ENCODE measurements at regions not wholly inside any gene's neighbourhood (a gene's known extent, or its start where the extent isn't known, plus 50 kb on each side); places are given as distances from the start of the nearest gene placed in this dataset.
"Not testable (repeated sequence)": the region's sequence is repeated elsewhere in the genome, so short reads cannot be mapped to it uniquely, and the experiment has no call there.

DNA sequence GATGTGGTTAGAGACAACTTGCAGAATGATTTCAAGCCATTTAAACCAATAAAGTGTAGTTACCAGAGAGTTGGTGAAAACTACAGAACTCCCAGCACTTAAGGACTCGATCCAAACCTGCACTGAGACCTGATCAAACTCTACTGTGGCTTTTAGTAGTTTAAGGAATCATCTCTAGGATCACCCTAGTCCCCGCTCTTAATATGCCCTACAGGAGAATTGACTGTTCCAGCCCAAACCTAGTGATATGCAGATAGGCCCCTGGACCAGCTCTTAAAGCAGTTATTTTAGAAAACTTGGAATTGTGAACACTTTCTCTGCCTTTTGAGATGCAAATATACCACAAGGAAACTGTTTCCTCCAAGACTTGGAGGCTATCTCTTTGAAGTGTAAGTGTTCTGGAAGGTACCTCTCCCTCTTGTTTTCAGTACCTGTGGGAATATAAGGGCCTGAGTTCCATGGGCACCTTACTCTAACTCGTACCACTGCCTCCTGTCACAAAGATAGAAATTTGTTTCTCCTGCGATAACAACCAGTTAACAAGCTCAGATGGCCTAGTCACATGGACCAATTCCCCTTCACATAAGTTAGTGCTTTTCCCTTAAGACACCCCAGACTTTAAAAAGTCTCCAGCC lies 1367.2 kb upstream of the SLC39A10 start:
- H3K4me3 ChIP-seq (ENCODE audit: low read depth, low read length): no peak overlapping the region
- no peak for DNase-seq (ENCODE audit: low read depth)
- TF ChIP-seq, protein P1, sequence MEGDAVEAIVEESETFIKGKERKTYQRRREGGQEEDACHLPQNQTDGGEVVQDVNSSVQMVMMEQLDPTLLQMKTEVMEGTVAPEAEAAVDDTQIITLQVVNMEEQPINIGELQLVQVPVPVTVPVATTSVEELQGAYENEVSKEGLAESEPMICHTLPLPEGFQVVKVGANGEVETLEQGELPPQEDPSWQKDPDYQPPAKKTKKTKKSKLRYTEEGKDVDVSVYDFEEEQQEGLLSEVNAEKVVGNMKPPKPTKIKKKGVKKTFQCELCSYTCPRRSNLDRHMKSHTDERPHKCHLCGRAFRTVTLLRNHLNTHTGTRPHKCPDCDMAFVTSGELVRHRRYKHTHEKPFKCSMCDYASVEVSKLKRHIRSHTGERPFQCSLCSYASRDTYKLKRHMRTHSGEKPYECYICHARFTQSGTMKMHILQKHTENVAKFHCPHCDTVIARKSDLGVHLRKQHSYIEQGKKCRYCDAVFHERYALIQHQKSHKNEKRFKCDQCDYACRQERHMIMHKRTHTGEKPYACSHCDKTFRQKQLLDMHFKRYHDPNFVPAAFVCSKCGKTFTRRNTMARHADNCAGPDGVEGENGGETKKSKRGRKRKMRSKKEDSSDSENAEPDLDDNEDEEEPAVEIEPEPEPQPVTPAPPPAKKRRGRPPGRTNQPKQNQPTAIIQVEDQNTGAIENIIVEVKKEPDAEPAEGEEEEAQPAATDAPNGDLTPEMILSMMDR (IDR thresholded peaks at IDR 0.05; ENCODE audit: insufficient read depth, low read depth, low read length): no peak

DNA sequence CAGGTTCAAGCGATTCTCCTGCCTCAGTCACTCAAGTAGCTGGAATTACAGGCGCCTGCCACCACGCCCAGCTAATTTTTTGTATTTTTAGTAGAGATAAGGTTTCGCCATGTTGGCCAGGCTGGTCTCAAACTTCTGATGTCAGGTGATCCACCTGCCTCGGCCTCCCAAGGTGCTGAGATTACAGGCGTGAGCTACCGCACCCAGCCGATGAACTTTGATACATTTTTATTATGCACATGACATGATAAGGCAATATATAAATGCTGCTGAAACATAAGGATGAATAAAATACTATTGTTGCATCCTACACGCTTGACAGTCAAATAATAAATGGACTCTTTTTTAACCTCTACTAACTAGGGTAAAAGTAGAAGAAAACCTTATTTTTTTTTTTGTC lies 1380.4 kb upstream of the SLC39A10 start:
- not testable (repeated sequence) for H3K4me3 ChIP-seq (ENCODE audit: low read depth, low read length); DNase-seq (ENCODE audit: low read depth)

DNA sequence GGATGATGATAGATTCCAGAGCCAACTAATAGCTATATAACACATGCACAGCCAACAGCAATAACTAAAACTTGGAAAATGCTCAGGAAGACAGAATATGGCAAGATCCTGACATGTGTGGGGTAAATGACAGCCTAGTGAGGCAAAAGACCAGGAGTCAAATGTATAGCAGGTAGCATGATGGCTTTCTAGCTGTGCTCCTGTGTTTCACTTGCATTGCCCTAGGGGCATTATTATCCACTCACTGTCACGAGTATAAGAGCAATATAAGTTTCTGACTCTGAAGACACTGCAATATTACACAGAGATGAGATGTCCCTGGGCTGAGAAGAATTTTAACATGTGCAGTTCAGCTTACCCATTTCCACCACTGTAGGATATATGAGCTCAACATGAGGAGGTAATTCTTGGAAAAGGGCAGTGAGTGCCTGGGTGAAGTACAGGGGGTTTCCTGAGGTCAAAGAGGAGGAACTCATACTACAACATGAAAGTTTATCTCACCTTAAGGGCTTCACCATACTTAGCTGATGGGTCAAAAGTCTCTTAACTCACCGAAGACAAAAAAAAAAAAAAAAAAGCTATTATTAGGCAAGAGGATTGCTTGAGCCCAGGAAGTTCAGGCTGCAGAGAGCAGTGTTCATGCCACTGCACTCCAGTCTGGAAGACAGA lies 1385.6 kb upstream of the SLC39A10 start:
- no peak for DNase-seq (ENCODE audit: low read depth)
- TF ChIP-seq, protein P1 (IDR thresholded peaks at IDR 0.05; ENCODE audit: insufficient read depth, low read depth, low read length): no peak
- H3K4me3 ChIP-seq (ENCODE audit: low read depth, low read length): no peak overlapping the region

DNA sequence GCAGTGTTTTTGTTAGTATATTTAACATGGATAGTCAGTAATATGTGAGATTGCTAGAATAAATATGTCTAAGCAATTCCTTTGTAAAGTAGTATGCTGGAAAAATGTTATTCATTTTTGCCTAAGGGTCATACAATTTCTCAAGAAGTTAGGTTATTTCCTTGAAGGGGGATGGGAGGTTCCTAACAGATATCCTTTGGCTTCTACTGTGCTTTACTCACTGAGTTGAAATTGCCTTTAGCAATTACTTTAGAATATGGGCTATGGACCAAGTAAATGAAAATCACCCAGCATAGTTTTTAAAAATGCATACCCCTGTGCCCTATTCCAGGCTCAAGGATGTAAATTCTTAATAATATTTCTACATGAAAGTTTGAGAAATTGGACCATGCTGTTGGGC lies 1386.4 kb upstream of the SLC39A10 start:
- H3K4me3 ChIP-seq (ENCODE audit: low read depth, low read length): no peak overlapping the region
- TF ChIP-seq, protein P1 (IDR thresholded peaks at IDR 0.05; ENCODE audit: insufficient read depth, low read depth, low read length): no peak
- DNase-seq (ENCODE audit: low read depth): no peak

DNA sequence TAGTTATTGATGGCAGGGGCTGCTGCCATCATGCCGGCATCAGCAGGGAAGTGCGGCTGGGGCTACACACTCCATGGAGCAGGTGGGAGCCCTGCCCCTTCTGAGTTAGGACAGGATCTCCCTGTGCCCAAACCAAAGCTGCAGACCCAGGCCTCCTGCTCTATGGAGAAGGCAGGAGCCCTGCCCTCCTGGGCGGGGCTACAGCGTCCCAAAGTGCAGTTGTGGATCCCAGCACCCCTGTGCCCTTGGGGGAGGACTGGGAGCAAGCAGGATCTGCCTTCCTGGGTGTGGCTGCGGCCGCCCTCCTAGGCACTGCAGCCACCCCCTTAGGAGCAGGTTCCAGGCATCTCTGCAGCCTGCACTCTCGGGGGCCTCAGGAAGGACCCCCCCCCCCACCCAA lies 1392.4 kb upstream of the SLC39A10 start:
- no peak for DNase-seq (ENCODE audit: low read depth)
- TF ChIP-seq, protein P1 (IDR thresholded peaks at IDR 0.05; ENCODE audit: insufficient read depth, low read depth, low read length): no peak

DNA sequence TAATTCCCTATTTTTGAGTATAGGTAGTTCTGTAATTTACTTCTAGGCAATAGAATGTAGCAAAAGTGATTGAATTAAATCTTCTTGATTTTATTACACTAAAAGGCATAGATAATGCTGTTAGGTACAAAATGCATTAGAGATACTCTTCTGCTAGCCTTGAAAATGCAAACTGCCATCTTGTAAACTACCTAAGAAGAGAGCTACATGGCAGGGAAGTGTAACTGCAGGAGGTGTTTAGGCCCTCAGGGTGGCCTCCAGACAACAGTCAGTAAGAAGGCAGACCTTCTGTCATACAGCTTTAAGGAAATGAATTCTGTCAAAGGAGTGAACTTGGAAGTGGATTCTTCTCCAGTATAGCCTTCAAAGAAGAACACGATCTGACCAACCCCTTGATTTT lies 1396.8 kb upstream of the SLC39A10 start:
- H3K4me3 ChIP-seq (ENCODE audit: low read depth, low read length): no peak overlapping the region
- TF ChIP-seq, protein P1 (IDR thresholded peaks at IDR 0.05; ENCODE audit: insufficient read depth, low read depth, low read length): no peak
- no peak for DNase-seq (ENCODE audit: low read depth)

More for the DNA sequence above, 1392.4 kb upstream of the SLC39A10 start:
- H3K4me3 ChIP-seq (ENCODE audit: low read depth, low read length): no peak overlapping the region

DNA sequence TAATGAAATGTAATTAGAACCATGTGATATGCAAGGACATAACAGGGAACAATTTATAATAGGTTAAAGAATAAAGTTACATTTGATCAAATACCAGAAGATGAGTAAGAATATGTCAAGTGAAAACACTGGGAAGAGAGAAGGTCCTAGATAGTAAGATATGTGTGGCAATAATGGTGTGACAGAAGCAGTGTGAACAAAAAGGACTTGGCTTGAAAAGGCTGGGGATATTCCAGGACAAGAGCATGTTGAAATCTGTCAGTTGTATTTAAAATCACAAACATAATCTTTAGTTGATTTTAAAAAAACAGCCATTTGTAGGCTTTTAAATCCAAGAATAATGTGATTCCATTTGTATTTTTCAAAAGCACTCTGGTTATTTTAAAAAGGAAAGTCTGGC lies 1399.9 kb upstream of the SLC39A10 start:
- no peak overlapping the region for H3K4me3 ChIP-seq (ENCODE audit: low read depth, low read length)
- DNase-seq (ENCODE audit: low read depth): no peak
- TF ChIP-seq, protein P1 (IDR thresholded peaks at IDR 0.05; ENCODE audit: insufficient read depth, low read depth, low read length): no peak

All from fibroblast of villous mesenchyme (primary cell).